NCI-H1048 (cell line): ENCODE measurements at regions not wholly inside any gene's neighbourhood (a gene's known extent, or its start where the extent isn't known, plus 50 kb on each side); places are given as distances from the start of the nearest gene placed in this dataset.

Source experiments
- DNase-seq: peaks from one replicate; lab custom pipeline; 2025; lab: John Stamatoyannopoulos, UW

- no peak for DNase-seq
Measured at GRCh38 chr1:191992118-191992517, 166.1 kb upstream of the RGS18 start.

DNA sequence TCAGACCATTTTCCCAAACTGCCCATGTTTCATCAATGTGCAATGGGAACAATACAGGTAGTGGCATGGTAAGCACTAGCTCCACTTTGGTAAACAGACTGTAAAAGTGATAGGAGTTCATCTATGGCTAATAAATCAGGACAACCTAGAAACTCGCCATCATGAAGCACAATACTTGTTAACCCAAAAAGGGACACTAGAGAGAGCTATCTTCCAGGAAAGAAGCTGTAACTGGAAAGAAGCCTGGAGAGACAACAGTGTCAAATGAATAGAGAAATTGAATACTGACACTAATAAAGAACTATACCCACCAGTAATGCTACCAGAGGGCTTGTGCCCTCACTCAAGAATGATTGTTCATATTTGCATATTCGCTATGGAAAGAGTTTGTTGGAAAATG, 164.7 kb upstream of the RGS18 start:
- DNase-seq = no peak

DNA sequence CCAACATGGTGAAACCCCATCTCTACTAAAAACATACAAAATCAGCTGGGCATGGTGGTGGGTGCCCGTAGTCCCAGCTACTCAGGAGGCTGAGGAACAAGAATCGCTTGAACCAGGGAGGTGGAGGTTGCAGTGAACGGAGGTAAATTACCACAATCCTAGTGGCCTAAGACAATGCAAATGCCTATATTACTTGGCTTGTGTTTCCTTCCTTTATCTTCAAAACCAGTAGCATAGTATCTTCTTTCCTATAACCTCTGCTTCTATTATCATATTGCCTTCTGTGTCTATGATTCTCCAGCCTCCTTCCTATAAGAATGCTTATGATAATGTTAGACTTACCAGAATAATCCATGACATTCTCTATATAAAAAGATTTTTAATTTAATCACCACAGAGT, 156.2 kb upstream of the RGS18 start:
- DNase-seq = no peak

GRCh38 chr1:192003295-192004077, 154.8 kb upstream of the RGS18 start:
- DNase-seq = no peak

- DNase-seq = no peak
Measured at GRCh38 chr1:192005976-192006375, 152.3 kb upstream of the RGS18 start.

DNA sequence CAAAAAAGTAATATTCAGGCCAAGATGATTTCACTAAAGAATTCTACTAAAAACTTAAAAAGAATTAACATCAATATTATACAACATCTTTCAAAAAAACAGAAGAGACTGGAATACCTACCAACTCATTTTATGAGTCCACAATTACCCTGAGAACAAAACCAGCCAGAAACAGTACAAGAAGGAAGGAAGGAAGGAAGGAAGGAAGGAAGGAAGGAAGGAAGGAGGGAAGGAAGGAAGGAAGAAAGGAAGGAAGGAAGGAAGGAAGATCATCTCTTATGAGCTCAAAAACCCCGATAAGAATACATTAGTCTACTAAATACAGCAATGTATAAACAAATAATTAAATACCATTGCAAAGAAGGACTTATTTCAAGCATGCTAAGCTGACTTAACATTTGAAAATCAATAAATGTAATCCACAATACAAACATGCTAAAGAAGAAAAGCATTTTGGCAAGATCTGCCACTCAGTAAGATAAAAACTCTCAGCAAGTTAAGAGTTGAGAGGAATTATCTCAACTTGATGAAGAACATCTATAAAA, 149.9 kb upstream of the RGS18 start:
- DNase-seq = no peak

DNA sequence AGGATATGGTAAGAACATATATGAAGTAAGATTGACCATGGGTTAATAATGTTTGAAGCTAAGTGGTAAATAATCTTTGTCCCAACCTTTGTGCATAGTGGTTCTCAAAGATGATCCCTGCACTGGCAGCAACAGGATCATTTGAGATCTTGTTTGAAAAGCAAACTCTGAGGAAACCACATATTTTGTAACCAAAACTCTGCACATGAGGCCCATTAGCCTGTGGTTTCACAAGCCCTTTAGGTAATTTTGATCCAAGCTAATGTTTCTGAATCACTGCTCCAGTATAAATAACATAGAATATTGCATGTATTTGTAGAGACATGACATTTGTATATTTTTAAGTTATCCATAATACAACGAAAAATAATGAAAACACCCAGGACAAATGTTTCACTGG, 147.9 kb upstream of the RGS18 start:
- no peak for DNase-seq

GRCh38 chr1:192011525-192011924, 146.7 kb upstream of the RGS18 start:
- DNase-seq = no peak

DNA sequence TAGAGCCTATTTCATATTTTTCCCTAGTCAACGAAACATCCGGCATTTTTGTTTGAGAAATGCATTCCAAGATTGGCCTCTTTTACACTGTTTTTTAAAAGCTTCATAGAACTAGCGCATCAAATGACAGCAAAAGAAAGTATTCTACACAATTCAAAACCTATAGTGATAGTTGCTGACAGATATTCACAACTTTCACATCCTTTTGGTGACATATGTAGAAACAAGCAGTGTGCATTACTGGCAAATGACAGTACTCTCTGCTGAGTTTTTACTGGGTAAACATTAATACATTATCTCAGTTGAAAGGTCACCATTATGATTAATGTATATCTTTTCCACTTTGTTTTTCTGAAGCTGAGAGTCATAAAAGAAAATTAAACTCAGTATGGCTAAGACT, 135.4 kb upstream of the RGS18 start:
- no peak for DNase-seq

- DNase-seq = no peak
Measured at GRCh38 chr1:192024881-192025280, 133.4 kb upstream of the RGS18 start.

GRCh38 chr1:192038567-192038966, 119.7 kb upstream of the RGS18 start:
- DNase-seq = no peak

GRCh38 chr1:192045131-192045530, 113.1 kb upstream of the RGS18 start:
- no peak for DNase-seq

DNA sequence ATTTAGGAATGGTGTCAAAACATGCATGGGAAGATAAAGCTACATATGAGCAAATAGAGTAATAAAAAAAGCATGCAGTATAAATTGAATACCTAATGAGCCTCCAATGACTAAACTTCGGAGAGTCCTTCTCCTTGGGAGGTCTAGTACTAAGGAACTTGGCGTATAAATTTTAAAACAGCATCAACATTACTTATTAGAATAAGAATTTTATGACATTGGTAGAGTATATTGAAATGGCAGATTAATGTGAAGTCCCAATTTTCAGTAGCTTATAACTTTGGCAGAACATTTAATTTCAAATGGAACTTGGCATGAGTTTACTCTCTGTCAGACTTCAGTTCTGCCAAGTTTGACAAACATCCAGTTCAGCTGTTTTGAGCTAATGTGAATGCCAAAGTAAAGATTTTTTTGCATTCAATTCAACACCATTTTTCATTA, 104.7 kb upstream of the RGS18 start:
- DNase-seq = no peak

DNA sequence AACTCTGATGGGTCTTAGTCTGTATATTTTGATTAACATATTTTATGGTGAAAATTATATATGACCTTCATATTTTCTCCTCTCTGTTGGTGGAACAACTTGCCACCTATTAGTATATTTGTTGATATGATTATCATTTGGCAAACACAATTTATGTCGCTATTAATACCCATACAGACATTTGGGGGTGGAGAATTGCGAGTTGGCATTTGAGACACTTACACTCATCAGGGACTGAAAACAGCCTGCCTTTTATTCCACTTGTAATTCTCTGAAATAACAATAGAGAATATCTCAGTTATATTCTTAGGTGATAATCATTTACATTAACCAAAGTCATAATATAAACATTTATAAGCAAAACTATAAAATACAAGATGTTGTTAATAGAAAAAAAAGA, 100.5 kb upstream of the RGS18 start:
- no peak for DNase-seq

GRCh38 chr1:192059407-192059806, 98.9 kb upstream of the RGS18 start:
- no peak for DNase-seq

GRCh38 chr1:192061556-192061955, 96.7 kb upstream of the RGS18 start:
- no peak for DNase-seq

GRCh38 chr1:192065087-192065486, 93.2 kb upstream of the RGS18 start:
- no peak for DNase-seq

DNA sequence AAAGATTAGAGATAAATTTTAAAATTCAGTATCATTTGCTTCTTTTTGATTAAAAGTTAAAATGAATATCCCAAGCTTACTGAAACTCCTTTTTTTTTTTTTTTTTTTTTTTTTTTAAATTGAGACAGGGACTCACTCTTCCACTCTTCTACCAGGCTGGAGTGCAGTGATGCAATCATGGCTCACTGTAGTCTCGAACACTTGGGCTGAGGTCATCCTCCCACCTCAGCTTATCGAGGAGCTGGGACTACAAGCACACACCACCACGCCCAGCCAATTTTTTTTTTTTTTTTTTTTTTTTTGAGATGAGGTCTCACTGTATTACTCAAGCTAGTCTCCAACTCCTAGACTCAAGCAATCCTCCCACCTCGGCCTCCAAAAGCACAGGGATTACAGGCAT, 92.1 kb upstream of the RGS18 start:
- no peak for DNase-seq

GRCh38 chr1:192067360-192067759, 90.9 kb upstream of the RGS18 start:
- DNase-seq = no peak

DNA sequence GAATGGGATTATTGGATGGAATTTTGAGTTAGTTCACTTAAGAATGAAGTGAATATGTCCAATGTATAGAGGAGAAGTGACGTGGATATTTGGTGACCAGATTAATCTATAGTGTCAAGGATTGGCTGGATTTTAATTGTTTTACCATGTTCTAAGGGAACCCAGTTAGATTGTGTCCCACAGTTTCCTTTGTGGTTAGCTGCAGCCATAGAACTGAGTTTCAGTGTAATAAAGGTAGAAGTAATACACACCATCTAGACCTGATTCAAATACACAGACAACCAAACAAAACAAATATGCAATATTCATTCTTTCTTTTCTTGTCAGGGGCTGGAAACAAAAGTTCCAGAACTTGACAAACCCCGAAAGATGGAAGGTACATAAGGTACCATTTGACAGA, 88.0 kb upstream of the RGS18 start:
- no peak for DNase-seq

- DNase-seq = no peak
Measured at GRCh38 chr1:192080684-192081083, 77.6 kb upstream of the RGS18 start.

GRCh38 chr1:192081359-192081758, 76.9 kb upstream of the RGS18 start:
- DNase-seq = no peak

GRCh38 chr1:192086644-192087043, 71.6 kb upstream of the RGS18 start:
- DNase-seq = no peak

DNA sequence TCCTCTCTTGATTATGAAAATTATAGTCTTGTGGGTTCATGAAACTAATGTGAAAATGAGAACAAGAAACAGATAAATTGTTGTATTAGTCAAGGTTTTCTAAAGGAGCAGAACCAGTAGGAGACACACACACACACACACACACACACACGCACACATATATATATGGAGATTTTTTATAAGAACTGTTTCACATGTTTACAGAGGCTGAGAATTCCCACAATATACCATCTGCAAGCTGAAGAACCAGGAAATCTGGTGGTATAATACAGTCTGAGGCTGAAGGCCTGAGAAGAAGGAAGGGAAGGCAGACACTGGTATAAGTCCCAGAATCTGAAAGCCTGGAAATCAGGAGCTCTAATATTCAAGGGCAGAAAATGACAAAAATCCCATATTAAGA, 70.9 kb upstream of the RGS18 start:
- DNase-seq = no peak
